IMR-90 (cell line): ENCODE measurements at regions not wholly inside any gene's neighbourhood (a gene's known extent, or its start where the extent isn't known, plus 50 kb on each side); places are given as distances from the start of the nearest gene placed in this dataset.

Experiments used
- ATAC-seq: fragments of 200-7000 bp; cut with Tn5 transposase; 2 replicates; pipeline ENCODE4 v1.9.1; 2020; ENCODE audit warnings: low read depth, mild to moderate bottlenecking, moderate library complexity
- BruUV-seq: library from RNA; stranded (reverse); fragments of 400-500 nt; replicated peaks from 2 replicates; lab custom pipeline; 2021; lab: Mats Ljungman, UMichigan
- CTCF ChIA-PET: fragments of 300-600 bp; formaldehyde crosslinking; extraction: SDS; loops from one replicate; lab custom pipeline; 2021; ENCODE audit warnings: antibody characterized with exemption; lab: Yijun Ruan, JAX
- POLR2A ChIA-PET: fragments of 300-600 bp; sonication (Branson Sonifier 250); formaldehyde crosslinking; loops from one replicate; lab custom pipeline; 2022; ENCODE audit warnings: antibody characterized with exemption; ENCODE audit not compliant: unreplicated experiment; lab: Charles Lee
- DNase-seq: peaks from one replicate; pipeline ENCODE4 v3.0.0; 2013
- H2AFZ ChIP-seq: replicated peaks from 2 replicates; pipeline ENCODE3; 2013; ENCODE audit warnings: low read length, mild to moderate bottlenecking; ENCODE audit not compliant: poor library complexity
- H2AK5ac ChIP-seq: 2 replicates; pipeline ENCODE4 v1.6.1; 2013; ENCODE audit warnings: low read depth, low read length, inconsistent platforms
- H2AK9ac ChIP-seq: replicated peaks from 2 replicates; pipeline ENCODE3; 2013; ENCODE audit warnings: mild to moderate bottlenecking, low read depth, low read length, moderate library complexity; ENCODE audit not compliant: poor library complexity
- H2BK120ac ChIP-seq: 2 replicates; pipeline ENCODE4 v1.6.1; 2013; ENCODE audit warnings: low read depth, low read length, inconsistent platforms
- H2BK15ac ChIP-seq: 3 replicates; pipeline ENCODE4 v1.6.1; 2013; ENCODE audit warnings: low read depth, low read length, inconsistent platforms
- H2BK20ac ChIP-seq: 2 replicates; pipeline ENCODE4 v1.6.1; 2013; ENCODE audit warnings: low read depth, mild to moderate bottlenecking, inconsistent platforms, low read length, moderate library complexity
- H2BK5ac ChIP-seq: 2 replicates; pipeline ENCODE4 v1.6.1; 2013; ENCODE audit warnings: mild to moderate bottlenecking, low read depth, low read length, inconsistent platforms; ENCODE audit not compliant: poor library complexity, severe bottlenecking
- H3K14ac ChIP-seq: replicated peaks from 2 replicates; pipeline ENCODE4 v1.6.1; 2013; ENCODE audit warnings: low read depth, low read length, inconsistent platforms
- H3K18ac ChIP-seq: 2 replicates; pipeline ENCODE4 v1.6.1; 2013; ENCODE audit warnings: low read depth, low read length, control low read depth
- H3K23ac ChIP-seq: 2 replicates; pipeline ENCODE4 v1.6.1; 2013; ENCODE audit warnings: low read depth, low read length, inconsistent platforms
- H3K27ac ChIP-seq: 2 replicates; pipeline ENCODE4 v1.5.1; 2013; ENCODE audit warnings: mild to moderate bottlenecking, control low read depth, low read length; ENCODE audit not compliant: insufficient read depth
- H3K27me3 ChIP-seq: 2 replicates; pipeline ENCODE4 v1.6.1; 2013; ENCODE audit warnings: low read length; ENCODE audit not compliant: control insufficient read depth, insufficient read depth
- H3K36me3 ChIP-seq: 2 replicates; pipeline ENCODE4 v1.6.1; 2013; ENCODE audit warnings: low read length, mixed read lengths; ENCODE audit not compliant: control insufficient read depth, insufficient read depth
- H3K4ac ChIP-seq: 2 replicates; pipeline ENCODE4 v1.6.1; 2013; ENCODE audit warnings: low read depth, low read length, inconsistent platforms
- H3K4me1 ChIP-seq: 2 replicates; pipeline ENCODE4 v1.6.1; 2013; ENCODE audit warnings: low read length, mixed read lengths; ENCODE audit not compliant: control insufficient read depth, insufficient read depth
- H3K4me2 ChIP-seq: 2 replicates; pipeline ENCODE4 v1.6.1; 2013; ENCODE audit warnings: low read depth, mild to moderate bottlenecking, control low read depth, low read length, moderate library complexity
- H3K4me3 ChIP-seq: 2 replicates; pipeline ENCODE4 v1.5.1; 2013; ENCODE audit warnings: low read depth, mild to moderate bottlenecking, control low read depth, low read length, moderate library complexity; ENCODE audit not compliant: insufficient read depth
- H3K56ac ChIP-seq: 2 replicates; pipeline ENCODE4 v1.6.1; 2013; ENCODE audit warnings: low read length, inconsistent platforms; ENCODE audit not compliant: insufficient read depth; ENCODE audit errors: extremely low read depth
- H3K79me1 ChIP-seq, 2 experiments: 2 replicates each; pipeline ENCODE4 v1.6.1; 2013; ENCODE audit warnings: low read length in 2 of 2, inconsistent platforms in 1 of 2, low read depth in 1 of 2
- H3K9ac ChIP-seq: 2 replicates; pipeline ENCODE4 v1.6.1; 2013; ENCODE audit warnings: low read depth, low read length, control low read depth
- H3K9me1 ChIP-seq: 2 replicates; pipeline ENCODE4 v1.6.1; 2013; ENCODE audit warnings: low read length, inconsistent platforms; ENCODE audit not compliant: insufficient read depth
- H3K9me3 ChIP-seq: 2 replicates; pipeline ENCODE4 v1.6.1; 2013; ENCODE audit warnings: low read length; ENCODE audit not compliant: control insufficient read depth, insufficient read depth
- H4K20me1 ChIP-seq: 2 replicates; pipeline ENCODE4 v1.6.1; 2013; ENCODE audit warnings: low read length, inconsistent platforms; ENCODE audit not compliant: insufficient read depth
- H4K5ac ChIP-seq: 2 replicates; pipeline ENCODE4 v1.6.1; 2013; ENCODE audit warnings: mild to moderate bottlenecking, low read depth, low read length, control low read depth
- H4K8ac ChIP-seq, 2 experiments: 2 replicates each; pipeline ENCODE4 v1.6.1; 2013; ENCODE audit warnings: low read depth in 2 of 2, low read length in 2 of 2, control low read depth in 1 of 2, inconsistent platforms in 1 of 2
- H4K91ac ChIP-seq: 2 replicates; pipeline ENCODE4 v1.6.1; 2013; ENCODE audit warnings: low read depth, low read length, inconsistent platforms; ENCODE audit not compliant: insufficient read depth
- BHLHE40 ChIP-seq: fragments of 150-350 bp; IDR thresholded peaks from 2 replicates; pipeline ENCODE4 v1.6.1; 2016; ENCODE audit warnings: mild to moderate bottlenecking, low read depth, low read length
- CTCF ChIP-seq: conservative IDR thresholded peaks from 2 replicates; pipeline ENCODE4 v1.5.1; 2012; ENCODE audit warnings: mild to moderate bottlenecking, low read depth, low read length, improper control_type of control experiment
- FOS ChIP-seq: fragments of 150-350 bp; IDR thresholded peaks from 2 replicates; pipeline ENCODE4 v1.6.1; 2016; ENCODE audit warnings: low read depth, low read length
- MAFK ChIP-seq: IDR thresholded peaks from 2 replicates; pipeline ENCODE4 v1.6.1; 2012; ENCODE audit warnings: low read depth, low read length, improper control_type of control experiment
- MAZ ChIP-seq: IDR thresholded peaks from 2 replicates; pipeline ENCODE4 v1.6.1; 2012; ENCODE audit warnings: low read depth, mild to moderate bottlenecking, low read length, improper control_type of control experiment, moderate library complexity, borderline replicate concordance
- MXI1 ChIP-seq: IDR thresholded peaks from 2 replicates; pipeline ENCODE4 v1.6.1; 2012; ENCODE audit warnings: low read depth, mild to moderate bottlenecking, low read length, moderate library complexity, borderline replicate concordance
- SMC3 ChIP-seq: fragments of 150-350 bp; IDR thresholded peaks from 2 replicates; pipeline ENCODE4 v1.6.1; 2016; ENCODE audit warnings: low read depth, mild to moderate bottlenecking, antibody characterized with exemption, low read length, moderate library complexity
- WGBS, 2 experiments: methylation state at CpG; one replicate each; pipeline versions ENCODE4 v1.1.5 to v1.1.7; 2013; ENCODE audit warnings: missing lambda C conversion rate in 2 of 2; ENCODE audit not compliant: insufficient read length in 1 of 2; ENCODE audit errors: extremely low coverage in 2 of 2; 5-methylcytosine and 5-hydroxymethylcytosine counted together
- dilution Hi-C: fragments of 300-500 bp; cut with HindIII; formaldehyde crosslinking; loops from one replicate; pipeline ENCODE4 v1.14.3; 2018; ENCODE audit warnings: low sequenced_read_pairs; ENCODE audit not compliant: unreplicated experiment
- in situ Hi-C: fragments of 300-500 bp; cut with MboI; formaldehyde crosslinking; loops from 3 replicates; pipeline ENCODE4 v1.14.3; 2019; ENCODE audit warnings: low sequenced_read_pairs, inconsistent platforms, mixed read lengths
- intact Hi-C: fragments of 100-400 bp; cut with micrococcal nuclease; formaldehyde crosslinking; loops from 2 replicates; pipeline ENCODE4 v1.10.0; 2022

GRCh38 chr1:208339911-208340310, 95.7 kb upstream of the PLXNA2 start:
- H3K4ac ChIP-seq, result no peak overlapping the region
- intact Hi-C loops, result no loop called here
- no peaks in the 10 kb centered on the region for H3K9me3 ChIP-seq
- dilution Hi-C loops, result no loop called here
- BruUV-seq, result no TSS peak
- no peak overlapping the region for H4K8ac ChIP-seq
- H3K27ac ChIP-seq, result no peak overlapping the region
- CTCF ChIA-PET, result no interaction called here
- H2BK15ac ChIP-seq, result no peak overlapping the region
- H3K4me2 ChIP-seq, result no peak overlapping the region
- no peaks in the 10 kb centered on the region for H3K9me1 ChIP-seq
- H3K79me1 ChIP-seq, result no peaks in the 10 kb centered on the region
- H2AK5ac ChIP-seq, result no peak overlapping the region
- ATAC-seq (no peak), DNase-seq (no peak)
- H2AFZ ChIP-seq, result no peak overlapping the region
- H3K4me3 ChIP-seq, result no peak overlapping the region
- no peak overlapping the region for H3K23ac ChIP-seq
- H2BK20ac ChIP-seq, result no peak overlapping the region
- H2AK9ac ChIP-seq, result no peak overlapping the region
- H3K36me3 ChIP-seq, result no peaks in the 10 kb centered on the region
- H3K14ac ChIP-seq, result no peak overlapping the region
- no peak overlapping the region for H3K9ac ChIP-seq
- in situ Hi-C loops, result no loop called here
- H3K27me3 ChIP-seq, result no peaks in the 10 kb centered on the region
- POLR2A ChIA-PET, result no interaction called here
- H2BK120ac ChIP-seq, result no peak overlapping the region
- no CpG with 5 or more reads among the region's 2 CpGs for WGBS, 2 experiments
- no peak overlapping the region for H2BK5ac ChIP-seq
- no peaks in the 10 kb centered on the region for H4K20me1 ChIP-seq
- no peak overlapping the region for H3K56ac ChIP-seq
- H4K5ac ChIP-seq, result no peak overlapping the region
- H4K91ac ChIP-seq, result no peak overlapping the region
- H3K18ac ChIP-seq, result no peak overlapping the region
- no peaks in the 10 kb centered on the region for H3K4me1 ChIP-seq
- TF ChIP-seq SMC3 (no peak), BHLHE40 (no peak), CTCF (no peak), MXI1 (no peak), FOS (no peak), MAFK (no peak), MAZ (no peak)
